ENCODE measurements at regions not wholly inside any gene's neighbourhood (a gene's known extent, or its start where the extent isn't known, plus 50 kb on each side); places are given as distances from the start of the nearest gene placed in this dataset.
"Not testable (repeated sequence)": the region's sequence is repeated elsewhere in the genome, so short reads cannot be mapped to it uniquely, and the experiment has no call there.

DNA sequence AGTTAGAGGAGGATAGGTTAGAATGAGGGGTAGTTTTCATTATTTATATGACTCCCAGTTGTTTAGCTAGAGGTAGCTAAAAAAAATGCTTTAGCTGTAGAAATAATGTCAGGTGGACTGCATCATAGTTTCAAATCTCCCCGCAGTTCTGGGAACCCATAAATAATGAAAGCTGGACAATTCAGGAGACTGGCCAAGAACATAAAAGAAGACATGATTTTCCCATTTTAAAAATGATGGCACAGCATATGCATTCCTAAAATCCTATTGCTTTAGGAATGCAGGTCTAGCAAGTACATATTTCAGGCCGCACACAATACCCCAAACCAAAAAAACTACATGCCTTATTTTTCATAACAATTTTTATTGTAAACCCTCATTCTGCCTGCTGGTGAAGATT is 143.3 kb downstream of the CTH start:
- no peak for DNase-seq (ENCODE audit: low read depth)

DNA sequence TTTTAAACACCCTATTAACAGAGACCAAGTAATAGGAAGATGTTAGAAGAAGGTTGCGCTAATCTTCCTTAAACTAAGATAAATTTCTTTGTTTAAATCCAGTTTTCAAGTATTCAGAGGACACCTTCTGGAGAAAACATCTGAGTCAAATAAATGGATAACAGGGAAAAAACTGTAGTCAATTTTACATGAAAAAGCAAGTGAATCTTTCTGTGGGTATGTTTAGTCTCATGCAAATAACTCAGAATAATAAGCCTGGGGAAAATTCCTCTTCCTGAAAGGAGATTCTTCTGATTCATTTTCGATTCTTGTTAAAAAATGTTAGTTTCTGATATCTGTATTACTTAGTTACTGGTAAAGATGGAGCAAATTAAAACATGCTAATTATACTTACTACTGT is 145.5 kb downstream of the CTH start:
- no peak for DNase-seq (ENCODE audit: low read depth)

DNA sequence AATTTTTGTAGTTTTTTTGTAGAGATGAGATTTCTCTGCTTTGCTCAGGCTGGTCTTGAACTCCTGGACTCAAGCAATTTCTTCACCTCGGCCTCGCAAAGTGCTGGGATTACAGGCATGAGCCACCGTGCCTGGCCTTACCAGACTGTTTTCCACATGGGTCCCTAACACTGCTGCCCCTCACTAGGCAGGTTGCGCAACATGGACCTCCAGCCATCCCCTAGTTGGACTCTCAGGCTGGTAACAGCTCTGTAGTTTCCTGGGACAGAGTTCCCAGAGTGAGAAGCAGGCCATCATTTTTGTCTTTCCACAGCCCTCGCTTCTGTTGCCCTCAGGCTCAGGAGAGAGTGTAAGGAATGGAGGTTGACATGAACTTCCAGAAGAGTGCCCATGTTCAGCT is 156.1 kb downstream of the CTH start:
- DNase-seq (ENCODE audit: low read depth) = no peak

DNA sequence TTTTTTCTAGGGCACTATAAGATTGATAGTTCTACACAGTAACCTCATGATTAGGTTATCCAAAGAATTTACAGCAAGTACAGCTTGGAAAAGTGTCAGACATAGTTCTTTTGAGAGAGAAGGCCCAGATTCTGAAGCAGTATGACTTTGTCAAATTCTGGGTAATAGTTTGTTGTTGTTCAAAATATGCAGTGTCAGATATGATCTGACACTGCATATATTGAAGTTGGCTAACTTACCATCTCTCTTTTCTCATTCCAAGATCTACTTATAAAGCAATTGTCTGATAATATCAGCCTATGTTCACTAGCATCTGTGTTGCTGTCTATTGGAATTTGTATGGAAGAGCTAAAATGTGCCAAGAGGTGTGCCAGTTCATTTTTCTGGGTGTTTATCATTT is 160.1 kb downstream of the CTH start:
- DNase-seq (ENCODE audit: low read depth) = no peak

DNA sequence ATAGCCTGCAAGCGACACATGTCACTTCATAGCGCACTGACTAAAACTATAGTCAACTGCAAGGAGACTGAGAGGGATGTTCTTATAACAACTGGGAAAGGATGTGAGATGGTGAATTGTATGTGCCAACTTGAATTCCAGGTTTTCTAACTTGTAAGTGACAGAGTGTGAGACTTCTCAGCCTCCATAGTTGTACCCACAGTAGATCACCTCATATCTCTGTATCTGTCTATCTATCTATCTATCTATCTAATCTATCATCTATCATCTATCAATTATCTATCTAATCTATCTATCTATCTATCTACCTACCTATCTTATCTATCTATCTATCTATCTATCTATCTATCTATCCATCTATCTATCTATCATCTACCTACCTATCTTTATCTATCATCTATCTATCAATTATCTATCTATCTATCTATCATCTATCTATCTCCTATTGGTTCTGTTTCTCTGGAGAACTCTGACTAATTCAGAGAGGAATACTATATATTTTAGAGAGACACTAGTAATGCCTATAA is 162.3 kb downstream of the CTH start:
- DNase-seq (ENCODE audit: low read depth) = no peak

DNA sequence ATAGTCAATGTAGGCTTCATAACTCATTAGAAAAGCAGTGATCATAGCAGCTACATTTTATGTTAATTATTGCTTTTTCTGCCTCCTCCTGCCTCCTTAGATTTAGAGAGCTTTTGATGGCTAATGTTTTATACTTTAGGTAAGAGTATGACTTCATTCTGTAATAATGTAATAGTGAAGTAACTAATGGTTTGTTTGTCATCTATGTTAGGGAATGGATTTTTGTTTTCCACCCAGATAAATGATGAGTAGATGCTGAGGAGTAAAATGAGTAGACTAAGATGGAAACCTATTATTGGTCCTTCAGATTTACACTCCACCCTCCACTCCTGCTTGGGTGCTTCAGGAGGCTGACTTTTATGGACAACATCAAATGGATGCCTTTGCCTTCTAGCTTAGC is 170.6 kb downstream of the CTH start:
- DNase-seq (ENCODE audit: low read depth) = no peak

DNA sequence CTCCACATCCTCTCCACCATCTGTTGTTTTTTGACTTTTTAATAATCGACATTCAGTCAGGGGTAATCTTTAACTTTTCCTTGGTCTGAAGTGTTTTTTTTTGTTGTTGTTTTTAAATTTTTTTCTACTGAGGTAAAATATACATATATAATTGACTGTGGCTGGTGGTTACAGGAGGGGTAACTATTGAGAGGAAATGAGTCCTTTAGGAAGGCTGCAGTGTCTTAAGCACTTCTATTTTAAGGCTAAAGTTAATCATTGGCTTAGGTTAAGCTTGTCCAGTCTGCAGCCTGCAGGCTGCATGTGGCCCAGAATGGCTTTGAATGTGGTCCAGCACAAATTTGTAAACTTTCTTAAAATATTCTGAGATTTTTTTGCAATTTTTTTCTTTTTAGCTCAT is 172.5 kb downstream of the CTH start:
- no peak for DNase-seq (ENCODE audit: low read depth)

DNA sequence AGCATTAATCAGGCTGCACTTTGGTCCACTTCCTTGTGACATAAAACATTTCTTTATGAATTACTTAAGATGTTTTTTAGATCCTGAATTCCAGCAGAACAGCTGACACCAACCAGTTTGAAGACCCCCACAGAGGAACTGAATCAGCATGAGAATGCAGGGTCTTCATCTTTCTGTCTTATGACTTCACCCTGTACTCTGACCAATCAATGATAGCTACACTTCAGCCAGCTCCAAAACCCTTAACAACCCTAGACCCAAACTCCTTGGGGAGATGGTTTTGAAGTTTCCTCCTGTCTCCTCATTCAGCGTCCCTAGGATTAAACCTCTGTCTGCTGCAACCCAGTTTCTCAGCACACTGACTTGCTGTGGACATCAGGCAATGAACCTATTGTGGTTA is 175.0 kb downstream of the CTH start:
- DNase-seq (ENCODE audit: low read depth) = no peak

DNA sequence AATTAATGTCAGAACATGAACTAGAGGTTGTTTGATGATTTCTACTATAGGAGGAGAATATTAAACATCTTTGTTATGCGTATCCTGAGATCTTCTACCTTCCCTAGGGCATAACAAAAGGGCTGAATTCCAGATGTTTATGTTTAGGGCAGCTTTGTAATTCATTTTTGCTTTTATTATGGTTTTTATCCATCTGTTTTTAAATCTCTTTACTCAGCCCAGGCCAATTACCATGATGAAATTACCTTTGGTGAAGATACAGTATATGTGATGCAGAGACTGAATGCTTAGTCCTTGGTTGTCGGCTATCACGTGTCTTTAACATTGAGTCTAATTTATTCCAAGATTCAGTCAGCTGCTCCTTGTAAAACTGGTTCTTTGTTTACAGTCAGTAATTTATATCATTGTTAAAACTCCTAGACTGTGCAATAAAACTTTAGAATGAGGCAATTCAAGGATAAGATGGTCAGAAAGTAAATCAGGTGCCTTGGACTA is 176.9 kb downstream of the CTH start:
- DNase-seq (ENCODE audit: low read depth) = no peak

DNA sequence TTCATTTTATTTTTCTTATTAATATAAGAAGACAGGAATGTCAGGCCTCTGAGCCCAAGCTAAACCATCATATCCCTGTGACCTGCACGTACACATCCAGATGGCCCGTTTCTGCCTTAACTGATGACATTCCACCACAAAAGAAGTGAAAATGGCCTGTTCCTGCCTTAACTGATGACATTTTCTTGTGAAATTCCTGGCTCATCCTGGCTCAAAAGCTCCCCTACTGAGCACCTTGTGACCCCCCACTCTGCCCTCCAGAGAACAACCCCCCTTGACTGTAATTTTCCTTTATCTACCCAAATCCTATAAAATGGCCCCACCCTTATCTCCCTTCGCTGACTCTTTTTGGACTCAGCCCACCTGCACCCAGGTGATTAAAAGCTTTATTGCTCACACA is 182.5 kb downstream of the CTH start:
- DNase-seq (ENCODE audit: low read depth) = not testable (repeated sequence)

DNA sequence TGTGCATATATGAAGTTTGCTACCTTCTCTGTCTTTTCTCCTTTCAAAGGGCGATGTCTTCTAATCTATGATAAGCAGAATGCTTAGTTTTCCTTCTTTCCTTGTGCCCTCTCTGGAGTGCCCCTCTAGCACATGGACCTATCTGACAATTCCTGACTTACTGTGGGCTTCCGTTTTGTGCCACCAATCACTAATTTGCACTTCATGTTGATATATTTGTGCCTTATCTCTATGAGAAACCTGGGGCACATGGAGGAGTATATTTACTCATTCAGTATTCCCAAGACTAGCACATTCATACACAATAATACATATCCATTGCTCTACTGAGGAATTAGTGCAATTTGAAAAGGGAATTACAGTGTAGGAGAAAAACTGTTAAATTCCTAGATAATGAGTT is 197.7 kb downstream of the CTH start:
- no peak for DNase-seq (ENCODE audit: low read depth)

DNA sequence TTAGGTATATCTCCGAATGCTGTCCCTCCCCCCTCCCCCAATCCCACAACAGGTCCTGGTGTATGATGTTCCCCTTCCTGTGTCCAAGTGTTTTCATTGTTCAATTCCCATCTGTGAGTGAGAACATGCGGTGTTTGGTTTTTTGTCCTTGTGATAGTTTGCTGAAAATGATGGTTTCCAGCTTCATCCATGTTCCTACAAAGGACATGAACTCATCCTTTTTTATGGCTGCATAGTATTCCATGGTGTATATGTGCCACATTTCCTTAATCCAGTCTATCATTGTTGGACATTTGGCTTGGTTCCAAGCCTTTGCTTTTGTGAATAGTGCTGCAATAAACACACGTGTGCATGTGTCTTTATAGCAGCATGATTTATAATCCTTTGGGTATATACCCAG is 199.1 kb downstream of the CTH start:
- not testable (repeated sequence) for DNase-seq (ENCODE audit: low read depth)

DNA sequence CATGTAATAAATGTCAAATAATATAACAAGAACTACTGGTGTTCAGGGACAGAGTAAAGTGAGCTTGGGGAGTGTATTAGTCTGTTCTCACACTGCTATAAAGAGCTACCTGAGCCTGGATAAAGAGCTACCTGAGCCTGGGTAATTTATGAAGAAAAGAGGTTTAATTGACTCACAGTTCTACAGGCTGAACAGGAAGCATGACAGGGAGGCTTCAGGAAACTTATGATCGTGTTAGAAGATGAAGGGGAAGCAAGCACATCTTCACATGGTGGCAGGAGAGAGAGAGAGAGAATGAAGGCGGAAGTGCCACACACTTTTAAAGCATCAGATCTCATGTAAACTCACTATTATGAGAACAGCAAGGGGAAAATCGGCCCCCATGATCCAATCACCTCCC is 205.9 kb downstream of the CTH start:
- no peak for DNase-seq (ENCODE audit: low read depth)

DNA sequence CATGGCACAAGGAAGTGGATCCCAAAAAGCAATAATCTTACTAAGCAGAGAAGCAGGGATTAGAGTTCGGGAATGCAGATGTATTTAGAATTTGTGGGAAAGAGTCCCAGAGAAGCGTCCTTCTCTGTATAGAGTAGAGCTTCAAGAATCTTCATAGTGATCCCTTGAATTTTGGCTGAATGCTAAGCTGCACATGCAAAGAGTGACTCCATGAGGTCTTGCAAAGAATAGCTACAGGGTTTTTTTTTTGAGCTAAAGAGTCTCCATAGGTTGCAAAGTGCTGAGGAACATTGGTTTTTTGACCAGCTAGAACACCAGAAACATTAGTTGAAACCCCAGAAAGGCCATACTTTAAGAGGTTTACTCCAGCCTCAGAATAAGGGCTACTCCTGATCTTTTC is 206.7 kb downstream of the CTH start:
- no peak for DNase-seq (ENCODE audit: low read depth)

DNA sequence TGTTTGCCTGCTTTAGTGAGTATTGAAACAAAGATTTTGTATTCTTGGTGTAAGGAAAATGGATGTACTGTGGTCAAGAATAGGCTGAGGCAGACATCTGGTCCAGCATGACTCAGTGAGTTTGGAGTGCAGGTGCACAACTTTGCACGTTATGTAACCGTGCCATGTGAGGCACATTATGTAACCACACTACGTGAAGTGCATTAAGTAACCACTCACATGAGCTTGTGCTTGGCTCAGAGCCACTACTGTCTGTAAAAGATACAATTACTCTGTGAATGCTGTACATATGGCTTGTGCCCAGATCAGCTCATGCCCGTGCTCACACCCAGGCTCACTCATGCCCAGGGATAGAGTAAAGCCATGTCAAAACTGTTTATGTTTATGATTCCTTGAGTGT is 216.8 kb downstream of the CTH start:
- DNase-seq (ENCODE audit: low read depth) = peak; percentile 51

DNA sequence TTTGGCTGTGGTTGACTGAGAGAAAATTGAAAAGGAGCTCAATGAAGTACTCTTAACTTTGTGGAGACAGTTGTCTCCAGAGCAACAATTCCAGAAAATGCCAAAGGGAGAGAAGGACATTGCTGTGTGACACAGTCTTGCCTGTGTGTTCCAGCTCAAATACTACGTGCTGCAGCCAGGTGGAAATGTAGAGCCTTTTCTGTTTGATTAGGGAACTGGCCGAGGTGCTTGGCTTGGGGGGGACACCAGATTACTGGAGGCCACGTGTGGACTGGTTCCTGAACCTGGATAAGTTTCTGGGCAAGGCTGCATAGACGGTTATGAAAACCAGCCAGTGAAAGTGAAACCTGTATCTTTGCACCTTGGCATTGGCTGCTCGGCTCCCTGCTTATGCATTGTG is 217.9 kb downstream of the CTH start:
- no peak for DNase-seq (ENCODE audit: low read depth)

DNA sequence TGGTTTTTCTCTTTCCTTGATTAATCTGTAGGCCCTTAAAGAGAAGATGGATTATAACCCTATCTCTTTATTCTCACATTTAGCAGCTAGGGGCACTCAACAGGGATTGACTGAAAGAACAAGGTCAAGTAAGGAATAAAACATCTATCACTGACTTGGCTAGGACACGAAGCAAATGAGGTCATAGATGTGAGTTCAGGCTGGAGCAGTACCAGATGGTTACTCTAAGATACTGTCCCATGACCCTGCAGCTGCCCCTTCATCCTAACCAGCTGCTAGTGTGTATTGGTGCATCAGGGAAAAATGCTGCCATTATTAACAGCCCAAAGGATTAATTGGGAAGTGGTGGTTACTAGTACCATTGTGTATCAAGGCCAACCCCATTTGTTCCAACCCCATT is 221.9 kb downstream of the CTH start:
- DNase-seq (ENCODE audit: low read depth) = no peak

DNA sequence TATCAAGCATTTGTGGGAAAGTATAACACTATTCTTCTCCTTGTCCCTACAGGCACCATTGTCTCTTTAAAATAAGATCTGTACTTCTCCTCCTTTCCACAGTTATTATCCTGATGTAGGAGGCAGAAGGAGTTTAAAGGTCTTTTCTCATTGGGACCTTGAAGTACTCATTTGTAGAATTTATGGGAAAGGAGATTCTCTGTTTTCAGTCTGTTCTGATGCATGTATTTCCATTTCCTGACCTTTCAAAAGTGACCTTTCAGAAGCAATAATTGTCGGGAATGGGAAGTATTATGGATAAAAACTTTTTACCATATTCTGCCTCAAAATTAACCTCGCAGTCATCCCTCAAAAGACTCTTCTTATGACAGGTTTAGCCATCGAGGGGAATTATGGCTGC is 224.8 kb downstream of the CTH start:
- DNase-seq (ENCODE audit: low read depth) = no peak

DNA sequence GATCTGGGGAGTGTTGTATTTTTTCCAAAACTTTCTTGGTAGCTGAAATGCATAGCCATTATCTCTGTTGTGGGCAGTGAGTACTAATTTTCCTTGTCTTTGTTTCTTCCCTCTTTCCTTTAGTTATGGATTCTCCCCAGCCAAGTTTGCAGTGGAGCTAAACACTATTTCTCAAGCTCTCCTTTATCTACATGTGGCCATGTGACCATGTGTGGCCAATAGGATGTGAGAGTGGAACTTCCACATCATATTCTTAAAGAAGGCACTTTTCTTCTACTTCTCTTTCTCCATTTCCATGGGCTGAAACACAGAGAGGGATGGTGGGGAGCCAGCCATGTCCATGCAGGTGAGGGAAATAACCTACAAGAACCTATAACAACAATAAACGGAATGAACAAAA is 230.8 kb downstream of the CTH start:
- DNase-seq (ENCODE audit: low read depth) = no peak

DNA sequence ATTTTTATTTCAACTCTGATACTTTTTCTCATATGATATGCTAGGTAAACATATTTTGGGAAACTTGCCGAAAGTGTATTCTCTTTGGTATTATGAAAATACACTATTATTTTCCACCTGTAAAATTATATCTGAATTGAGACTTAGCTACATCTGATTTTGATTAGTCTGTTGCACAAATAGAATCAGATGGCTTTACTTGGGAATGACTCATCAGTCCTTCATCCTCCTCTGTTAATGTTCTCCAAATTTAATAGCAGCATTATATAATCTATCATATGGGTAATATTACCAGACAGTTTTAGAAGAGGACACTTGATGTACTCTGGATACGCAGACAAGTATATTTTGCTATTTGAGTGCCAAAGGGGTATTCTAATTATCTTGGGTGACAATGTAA is 245.3 kb downstream of the CTH start:
- DNase-seq (ENCODE audit: low read depth) = no peak

DNA sequence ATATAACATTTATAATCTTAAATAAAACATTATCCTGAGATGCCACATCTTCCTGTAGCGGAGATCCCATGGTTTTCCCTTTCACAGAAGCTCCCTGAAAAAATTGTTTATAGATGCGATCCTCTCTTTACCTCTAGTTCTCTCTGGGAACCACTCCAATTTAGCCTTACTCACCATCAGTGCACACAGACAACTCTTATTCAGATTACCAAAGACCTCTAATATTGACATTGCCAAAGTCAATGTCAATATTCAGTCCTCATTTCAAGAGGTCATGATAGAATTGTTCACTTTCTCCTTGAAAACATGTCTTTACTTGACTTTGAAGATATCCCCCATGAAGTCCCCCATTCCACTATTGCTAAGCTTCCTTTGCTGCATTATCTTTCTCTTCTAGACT is 248.8 kb downstream of the CTH start:
- no peak for DNase-seq (ENCODE audit: low read depth)

DNA sequence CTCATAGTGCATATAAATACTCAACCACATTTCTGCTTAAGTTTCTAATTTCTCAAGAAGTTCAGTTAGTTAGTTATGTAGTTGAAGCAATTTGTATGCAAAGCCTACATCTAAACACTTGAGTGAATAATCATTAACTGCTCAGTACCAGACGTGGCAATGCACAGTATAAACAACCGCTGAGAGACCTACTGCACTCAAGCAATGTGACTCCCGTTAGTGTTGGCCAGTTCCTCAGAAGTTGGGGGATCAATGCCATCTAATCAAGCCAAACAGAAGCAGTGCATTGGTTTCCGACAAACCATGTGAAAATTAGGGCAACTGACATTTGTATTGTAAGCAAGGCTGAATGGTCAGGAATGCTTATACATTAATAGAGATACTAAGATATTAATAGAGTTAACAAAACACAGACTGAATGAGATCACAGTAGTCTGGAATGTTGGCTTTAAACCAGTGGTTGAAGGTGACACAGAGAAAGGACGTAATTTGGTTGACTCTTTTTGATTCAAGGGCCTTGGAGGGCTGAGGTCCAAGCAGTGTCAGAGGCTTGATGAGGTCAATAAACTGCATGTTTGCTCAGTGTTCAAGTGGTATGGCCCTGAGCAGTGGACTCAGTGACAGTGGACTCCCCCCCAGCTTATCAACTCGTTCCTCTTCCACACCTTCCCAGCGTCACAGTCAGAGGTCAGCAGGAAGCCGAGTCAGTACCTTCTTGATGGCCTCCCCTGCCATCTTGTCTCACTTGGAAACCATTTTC is 255.5 kb downstream of the CTH start:
- no peak for DNase-seq (ENCODE audit: low read depth)

DNA sequence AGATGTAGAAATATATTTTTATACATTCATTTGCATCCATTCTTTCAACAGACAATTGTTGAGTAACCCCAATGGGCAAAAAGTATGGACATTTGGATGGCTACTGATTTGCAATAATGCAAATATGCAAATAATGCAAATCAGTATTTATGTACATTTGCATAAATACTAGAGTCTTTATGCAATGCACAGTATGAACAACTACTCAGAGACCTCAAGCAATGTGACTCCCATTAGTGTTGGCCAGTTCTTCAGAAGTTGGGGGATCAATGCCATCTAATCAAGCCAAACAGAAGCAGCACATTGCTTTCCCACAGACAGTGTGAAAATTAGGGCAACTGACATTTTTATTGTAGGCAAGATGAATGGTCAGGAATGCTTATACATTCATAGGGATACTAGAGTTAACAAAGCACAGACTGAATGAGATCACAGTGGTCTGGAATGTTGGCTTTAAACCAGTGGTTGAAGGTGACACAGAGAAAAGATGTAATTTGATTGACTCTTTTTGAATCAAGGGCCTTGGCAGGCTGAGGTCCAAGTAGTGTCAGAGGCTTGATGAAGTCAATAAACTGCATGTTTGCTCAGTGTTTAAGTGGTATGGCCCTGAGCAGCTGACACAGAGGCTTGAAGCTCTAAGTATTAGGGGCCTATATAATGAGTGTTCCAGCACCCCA is 256.6 kb downstream of the CTH start:
- no peak for DNase-seq (ENCODE audit: low read depth)
